ENCODE measurements at regions not wholly inside any gene's neighbourhood (a gene's known extent, or its start where the extent isn't known, plus 50 kb on each side); places are given as distances from the start of the nearest gene placed in this dataset.

- no peaks in the 10 kb centered on the region for H3K9me3 ChIP-seq
- no peaks in the 10 kb centered on the region for H3K36me3 ChIP-seq
- no peak for TF ChIP-seq CTCF (IDR thresholded peaks at IDR 0.05)
- no peak for TF ChIP-seq POLR2A (IDR thresholded peaks at IDR 0.05)
- no peak for TF ChIP-seq EP300 (IDR thresholded peaks at IDR 0.05)
- no peak overlapping the region for H3K27ac ChIP-seq
- DNase-seq: no peak
- no peaks in the 10 kb centered on the region for H3K4me1 ChIP-seq (ENCODE audit: insufficient read depth)
- no peak overlapping the region for H3K4me3 ChIP-seq
- intact Hi-C loops (cut with DNase I): no loop called here
- WGBS, 3 donors: 0 to 5% (median 1%) methylated on average over 1 of the region's 1 CpG
- no peaks in the 10 kb centered on the region for H3K27me3 ChIP-seq
Measured at GRCh38 chr16:75780669-75781068, 54.4 kb upstream of the CPHXL start.

- Histone ChIP-seq H3K4me3 (no peak overlapping the region), H3K27ac (no peak overlapping the region), H3K9me3 (no peaks in the 10 kb centered on the region), H3K36me3 (no peaks in the 10 kb centered on the region), H3K4me1 (ENCODE audit: insufficient read depth) (no peaks in the 10 kb centered on the region), H3K27me3 (no peaks in the 10 kb centered on the region)
- DNase-seq: no peak
- 75 to 80% (median 78%) methylated on average over 5 of the region's 5 CpGs for WGBS, 3 donors
- intact Hi-C loops (cut with DNase I): no loop called here
- no peak for TF ChIP-seq CTCF (IDR thresholded peaks at IDR 0.05)
- TF ChIP-seq EP300 (IDR thresholded peaks at IDR 0.05): no peak
- no peak for TF ChIP-seq POLR2A (IDR thresholded peaks at IDR 0.05)
Measured at GRCh38 chr16:75781683-75782343, 55.5 kb upstream of the CPHXL start.

GRCh38 chr16:75787440-75787839 lies 61.1 kb upstream of the CPHXL start:
- H3K4me3 ChIP-seq: no peak overlapping the region
- TF ChIP-seq CTCF (IDR thresholded peaks at IDR 0.05) (no peak), POLR2A (IDR thresholded peaks at IDR 0.05) (no peak), EP300 (IDR thresholded peaks at IDR 0.05) (no peak)
- DNase-seq: no peak
- 38 to 68% (median 64%) methylated on average over 1 of the region's 1 CpG for WGBS, 3 donors
- no peaks in the 10 kb centered on the region for H3K9me3 ChIP-seq
- no peaks in the 10 kb centered on the region for H3K36me3 ChIP-seq
- H3K27ac ChIP-seq: no peak overlapping the region
- intact Hi-C loops (cut with DNase I): no loop called here
- no peaks in the 10 kb centered on the region for H3K4me1 ChIP-seq (ENCODE audit: insufficient read depth)
- H3K27me3 ChIP-seq: no peaks in the 10 kb centered on the region

- 4 to 6% (median 4%) methylated on average over 4 of the region's 4 CpGs for WGBS, 3 donors
- H3K36me3 ChIP-seq: no peaks in the 10 kb centered on the region
- TF ChIP-seq POLR2A (IDR thresholded peaks at IDR 0.05) (no peak), CTCF (IDR thresholded peaks at IDR 0.05) (peak; percentile 40 to 54 (median 41)), EP300 (IDR thresholded peaks at IDR 0.05) (no peak)
- H3K4me3 ChIP-seq: no peak overlapping the region
- no peak for DNase-seq
- no peak overlapping the region for H3K27ac ChIP-seq
- no peaks in the 10 kb centered on the region for H3K27me3 ChIP-seq
- no peaks in the 10 kb centered on the region for H3K4me1 ChIP-seq (ENCODE audit: insufficient read depth)
- intact Hi-C loops (cut with DNase I): no loop called here
- no peaks in the 10 kb centered on the region for H3K9me3 ChIP-seq
Measured at GRCh38 chr16:75789237-75789636, 62.9 kb upstream of the CPHXL start.
